Activated CD4-positive, alpha-beta T cell treated with anti-CD3 and anti-CD28 coated beads for 24 hours (primary cell): ENCODE measurements at regions not wholly inside any gene's neighbourhood (a gene's known extent, or its start where the extent isn't known, plus 50 kb on each side); places are given as distances from the start of the nearest gene placed in this dataset.
A peak's percentile ranks its signal among the peaks of the same experiment; 100 is the strongest.
"Not testable (repeated sequence)": the region's sequence is repeated elsewhere in the genome, so short reads cannot be mapped to it uniquely, and the experiment has no call there.

Experiments used
- DNase-seq, 2 donors: peaks; one replicate each; pipeline ENCODE4 v3.0.0-alpha.2; 2020; ENCODE audit warnings: low read depth in 2 of 2

DNA sequence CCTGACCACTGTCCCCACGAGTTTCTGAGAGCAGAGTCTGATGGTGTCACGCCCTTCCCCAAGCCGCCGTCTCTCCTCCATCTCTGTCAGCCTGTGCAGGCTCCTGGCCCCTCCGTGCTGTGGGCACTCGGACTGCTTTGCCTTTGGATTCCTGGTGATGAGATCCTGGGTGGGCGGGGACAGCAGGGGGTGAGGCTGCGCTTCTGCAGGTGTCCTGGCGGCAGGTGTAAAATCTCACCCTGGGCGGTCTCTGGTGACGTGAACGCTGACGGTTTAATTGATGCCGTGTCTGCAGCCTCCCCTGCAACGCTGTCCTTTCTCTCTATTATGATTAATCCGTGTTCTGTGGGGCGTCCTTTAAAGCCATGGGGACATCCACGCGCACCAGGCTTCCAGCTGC lies 148.0 kb downstream of the LAT start:
- not testable (repeated sequence) for DNase-seq

GRCh38 chr16:29132444-29132843 lies 147.6 kb downstream of the LAT start:
- not testable (repeated sequence) for DNase-seq

DNA sequence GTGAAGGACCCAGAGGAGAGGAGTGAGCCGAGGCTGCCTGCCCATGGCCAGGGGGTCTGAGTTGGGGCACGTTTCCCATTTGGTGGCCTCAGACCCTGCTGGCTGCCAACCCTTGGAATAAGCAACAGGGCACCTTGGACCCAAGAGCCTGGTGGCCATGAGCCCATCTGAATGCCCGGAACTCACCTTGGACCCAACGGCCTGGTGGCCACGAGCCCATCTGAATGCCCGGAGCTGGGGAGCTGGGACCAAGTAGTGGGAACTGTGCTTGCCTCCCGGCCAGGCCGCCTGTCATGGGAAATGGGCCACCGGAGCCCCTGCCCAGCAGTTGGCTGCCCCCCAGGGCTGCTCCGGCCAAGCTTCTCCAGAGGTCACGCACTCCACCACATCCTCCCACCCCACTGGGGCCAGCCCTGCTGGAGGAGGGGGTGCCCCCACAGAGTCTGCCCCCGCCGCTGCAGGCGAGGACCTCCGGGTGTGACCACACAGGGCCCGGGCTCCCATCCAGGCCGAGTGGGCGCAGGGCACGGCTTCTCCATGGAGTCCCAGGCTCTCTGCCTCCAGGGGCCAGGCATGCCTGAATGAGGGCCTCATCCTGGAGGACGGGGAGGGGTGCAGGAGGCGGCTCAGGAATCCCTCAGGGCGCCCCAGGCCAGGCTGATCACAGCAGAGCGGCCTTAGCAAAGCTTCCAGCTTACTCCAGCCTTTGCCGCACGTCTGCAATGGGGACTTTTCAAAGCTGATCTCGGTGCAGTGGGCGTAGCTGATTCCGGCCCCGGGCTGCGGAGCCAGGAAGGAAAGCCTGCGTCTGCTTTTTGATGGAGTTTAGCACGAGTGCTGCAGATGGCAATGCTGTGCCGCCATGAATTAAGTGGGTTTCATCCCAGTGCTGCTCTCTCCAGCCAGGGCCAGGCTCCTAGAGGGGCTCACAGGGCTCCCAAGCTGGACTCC lies 146.3 kb downstream of the LAT start:
- DNase-seq: not testable (repeated sequence)

DNA sequence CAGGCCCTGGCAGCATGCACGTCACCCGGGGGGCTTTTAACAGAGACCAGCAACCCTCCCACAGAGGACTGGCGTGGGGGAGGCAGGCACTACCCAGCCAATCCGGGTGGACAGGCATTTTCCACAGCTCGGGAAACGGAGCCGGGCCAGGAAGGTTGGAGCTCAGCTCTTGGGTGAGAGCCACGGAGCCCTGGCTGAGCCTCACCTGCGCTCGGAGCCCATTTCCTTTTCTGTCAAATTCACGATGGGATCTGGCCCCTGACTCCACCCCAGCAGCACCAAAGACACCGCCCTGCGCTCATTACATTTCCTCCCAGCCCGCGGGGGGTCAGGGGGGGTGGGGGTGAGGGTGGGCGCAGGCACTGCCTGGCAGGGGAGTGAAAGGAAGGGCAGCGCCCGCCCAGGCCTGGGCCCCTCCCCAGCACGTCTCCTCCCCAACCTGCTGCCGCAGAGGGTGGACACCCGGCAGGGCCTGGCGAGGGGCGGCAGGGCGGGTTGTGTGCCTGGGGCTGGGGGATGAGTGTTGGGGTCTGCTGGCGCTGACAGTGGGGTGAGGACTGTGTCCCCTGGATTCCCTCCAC lies 145.4 kb downstream of the LAT start:
- not testable (repeated sequence) for DNase-seq

- not testable (repeated sequence) for DNase-seq
Observed at GRCh38 chr16:29129458-29130038, 144.7 kb downstream of the LAT start.

DNA sequence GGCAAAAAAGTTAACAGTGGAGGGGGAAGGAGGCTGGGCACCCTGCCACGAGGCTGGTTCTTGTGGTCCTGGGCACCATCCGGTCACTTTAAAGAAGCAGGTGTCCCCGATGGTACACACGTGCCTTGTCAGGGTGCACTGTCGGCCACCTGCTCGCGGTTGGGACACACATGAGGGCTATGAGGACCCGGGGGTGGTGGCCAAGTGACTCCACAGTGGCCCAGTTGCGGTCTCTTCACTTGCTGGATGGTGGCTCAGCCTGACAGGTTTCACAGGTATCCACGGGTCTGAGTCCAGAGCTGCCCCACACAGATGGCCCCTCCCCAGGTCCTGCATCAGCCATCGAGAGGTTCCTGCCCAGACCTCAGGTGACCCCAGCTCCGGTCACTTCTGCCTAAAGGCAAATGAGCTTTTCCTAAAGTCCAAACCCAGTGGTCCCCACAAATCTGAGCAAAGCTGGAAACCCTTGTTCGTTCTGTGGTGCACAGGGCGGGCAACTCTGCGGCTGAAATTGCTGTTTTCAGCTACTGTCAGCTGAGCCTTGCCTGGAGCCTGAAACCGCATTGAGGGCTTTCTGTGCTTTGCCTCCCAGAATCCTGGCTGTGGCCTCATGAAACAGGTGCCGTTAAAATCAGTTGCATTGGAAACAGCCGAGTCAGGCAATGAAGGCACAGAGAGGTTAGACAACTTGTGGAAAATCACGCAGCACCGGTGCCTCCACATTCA lies 144.0 kb downstream of the LAT start:
- not testable (repeated sequence) for DNase-seq

DNA sequence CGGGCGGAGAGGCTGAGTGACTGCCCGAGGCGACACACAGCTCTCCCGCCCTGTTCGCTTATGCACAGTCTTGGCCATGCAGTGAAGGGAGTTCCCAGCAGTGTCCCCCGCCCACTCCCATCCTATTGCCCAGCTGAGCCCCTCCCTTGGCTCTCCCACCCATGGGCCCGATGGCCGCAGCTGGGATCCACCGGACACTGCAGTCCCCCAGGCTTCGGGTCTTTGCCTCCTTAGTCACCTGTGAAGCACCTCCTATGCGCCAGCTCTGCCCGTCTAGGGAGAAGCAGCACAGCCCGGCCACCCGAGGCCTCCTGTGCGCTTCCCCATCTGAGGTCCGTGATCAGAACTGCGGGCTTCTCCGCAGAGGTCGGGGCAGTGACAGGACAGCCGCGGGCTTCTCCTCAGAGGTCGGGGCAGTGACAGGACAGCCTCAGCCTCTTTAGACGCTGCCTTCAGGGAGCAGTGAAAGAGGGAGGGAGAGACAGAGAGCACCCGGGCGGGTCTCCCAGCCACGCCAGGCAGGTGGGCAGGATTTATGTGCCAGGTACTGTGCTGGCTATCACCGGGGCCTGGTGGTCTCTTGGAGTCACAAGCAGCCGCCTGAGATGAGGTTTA lies 143.1 kb downstream of the LAT start:
- DNase-seq: not testable (repeated sequence)

DNA sequence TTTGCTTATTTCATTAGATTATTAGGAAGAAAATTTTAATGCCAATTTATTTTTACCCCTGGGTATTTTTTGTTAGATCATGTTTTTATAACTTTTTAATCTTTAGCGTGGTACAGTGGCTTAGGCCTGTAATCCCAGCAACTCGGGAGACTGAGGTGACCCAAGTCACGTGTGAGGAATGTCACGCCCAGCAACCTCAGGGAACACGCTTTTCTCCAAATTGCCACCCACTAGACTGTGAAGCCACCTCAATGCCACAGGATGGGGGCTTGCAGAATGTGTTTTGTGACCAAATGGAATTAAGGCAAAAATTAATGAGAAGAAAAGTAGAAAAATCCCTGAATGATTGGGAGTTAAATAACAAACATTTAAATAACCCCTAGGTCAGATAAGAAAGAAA lies 141.8 kb downstream of the LAT start:
- no peak for DNase-seq

- no peak for DNase-seq
Observed at GRCh38 chr16:29126057-29126494, 141.2 kb downstream of the LAT start.

GRCh38 chr16:29124828-29125227 lies 140.0 kb downstream of the LAT start:
- DNase-seq: no peak

DNA sequence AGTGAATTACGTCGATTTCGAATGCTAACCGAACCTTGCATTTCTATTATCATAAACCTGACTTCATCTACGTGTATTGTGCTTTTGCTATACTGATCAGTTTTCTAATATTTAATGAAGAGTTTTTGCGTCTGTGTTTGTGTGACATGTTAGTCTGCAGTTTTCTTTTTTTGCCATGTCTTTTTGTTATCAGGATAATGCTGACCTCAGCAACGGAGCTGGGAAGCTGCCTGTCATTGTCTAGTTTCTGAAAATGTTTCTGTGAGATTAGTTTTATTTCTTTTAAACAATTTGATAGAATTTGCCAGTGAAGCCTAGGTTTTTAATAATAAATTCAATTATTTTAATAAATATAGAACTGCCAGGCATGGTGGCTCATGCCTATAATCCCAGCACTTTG lies 139.3 kb downstream of the LAT start:
- not testable (repeated sequence) for DNase-seq

GRCh38 chr16:29120680-29121079 lies 135.8 kb downstream of the LAT start:
- not testable (repeated sequence) for DNase-seq

GRCh38 chr16:29118301-29118957 lies 133.6 kb downstream of the LAT start:
- DNase-seq: not testable (repeated sequence)

DNA sequence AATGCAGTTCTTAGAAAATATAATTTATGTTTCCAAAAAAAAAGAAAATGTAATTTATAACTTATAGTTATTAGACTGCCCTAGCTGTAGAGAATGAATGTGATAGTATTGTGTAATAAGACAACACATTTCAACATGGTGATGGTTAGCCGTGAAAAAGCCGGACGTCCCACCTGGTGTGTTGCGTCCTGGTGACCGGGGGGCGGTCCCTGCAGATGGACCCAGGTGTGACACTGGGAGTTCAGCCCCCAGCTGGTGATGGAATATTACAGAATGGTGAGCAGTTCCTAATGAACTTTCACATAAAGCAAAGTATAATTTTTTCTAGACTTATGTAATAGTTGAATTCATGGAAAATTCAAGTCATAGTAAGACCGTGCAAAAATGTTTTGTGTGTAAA lies 132.8 kb downstream of the LAT start:
- no peak for DNase-seq

DNA sequence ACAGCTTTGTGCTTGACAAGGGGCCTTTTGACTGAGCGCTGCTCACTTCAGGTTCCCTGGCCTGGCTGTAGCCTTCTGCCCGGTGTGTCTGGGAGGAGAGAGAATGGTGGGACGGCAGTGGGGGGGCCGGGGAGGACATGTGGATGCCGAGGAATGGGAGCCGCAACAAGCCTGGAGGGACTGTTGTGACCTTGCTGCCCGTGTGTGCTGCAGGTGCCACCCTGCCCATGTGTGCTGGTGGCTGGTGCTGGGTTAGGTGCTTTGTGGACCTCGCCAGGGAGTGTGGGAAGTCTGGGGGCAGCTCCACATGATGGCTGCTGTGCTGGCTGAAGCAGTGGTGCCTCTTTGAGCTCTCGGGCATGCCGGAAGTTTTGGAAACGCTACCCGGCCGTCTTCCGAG lies 132.1 kb downstream of the LAT start:
- no peak for DNase-seq

- not testable (repeated sequence) for DNase-seq
Observed at GRCh38 chr16:29116207-29116606, 131.4 kb downstream of the LAT start.

DNA sequence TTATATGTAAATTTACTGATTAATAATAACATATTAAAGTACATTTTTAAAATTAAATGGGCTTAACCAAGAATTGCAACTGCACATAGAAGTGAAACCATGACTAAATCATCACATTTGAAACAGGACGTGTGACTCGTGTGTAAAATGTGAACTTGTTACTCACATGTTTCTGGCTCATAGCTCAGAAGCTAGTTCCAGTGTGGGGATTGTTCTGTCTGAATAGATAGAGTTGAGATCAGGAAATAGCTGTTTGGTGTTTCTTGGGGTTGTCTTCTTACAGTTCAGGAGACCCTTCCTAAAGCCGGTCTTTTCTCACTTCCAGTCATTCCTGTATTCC lies 130.9 kb downstream of the LAT start:
- DNase-seq: peak in 1 of 2 donors; percentile 14

DNA sequence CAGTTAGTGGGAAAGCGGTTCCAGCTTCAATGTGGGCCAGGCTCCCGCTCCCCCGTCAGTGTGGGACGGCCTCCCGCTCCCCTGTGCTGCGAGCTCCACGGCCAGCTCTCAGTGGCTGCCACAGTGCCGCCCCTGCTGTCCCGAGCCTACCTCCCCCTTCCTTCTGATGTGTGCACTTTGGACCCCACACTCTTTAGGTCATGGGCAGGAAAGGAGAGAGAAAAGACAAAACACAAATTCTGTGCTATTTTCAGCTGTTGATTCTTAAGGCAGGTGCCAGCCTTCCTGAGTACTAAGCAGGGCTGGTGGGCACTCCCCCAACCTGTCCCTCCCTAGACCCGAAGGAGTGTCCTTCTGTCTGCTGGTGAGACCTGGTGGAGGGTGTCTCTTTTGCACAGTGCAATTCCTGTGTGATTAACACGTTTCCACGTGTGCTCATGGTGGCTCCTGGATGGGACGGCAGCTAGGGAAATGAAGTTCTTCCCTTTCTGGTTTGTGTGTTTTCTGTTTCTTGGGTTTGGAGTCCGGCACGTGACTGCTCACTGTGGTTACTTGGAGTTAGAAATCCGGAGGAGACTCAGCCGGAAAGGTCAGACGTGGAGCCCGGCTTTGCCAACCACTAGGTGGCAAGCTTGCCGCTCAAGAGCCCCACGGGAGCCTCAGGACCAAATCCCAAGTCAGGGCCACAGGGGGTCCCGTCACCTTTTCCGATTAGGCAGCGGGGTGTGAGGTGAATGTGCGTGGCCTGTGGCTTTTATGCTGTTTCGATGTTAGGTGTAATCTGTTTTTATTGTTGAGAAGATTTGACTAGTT lies 130.3 kb downstream of the LAT start:
- DNase-seq: not testable (repeated sequence)

- DNase-seq: no peak
Observed at GRCh38 chr16:29114574-29114973, 129.7 kb downstream of the LAT start.

DNA sequence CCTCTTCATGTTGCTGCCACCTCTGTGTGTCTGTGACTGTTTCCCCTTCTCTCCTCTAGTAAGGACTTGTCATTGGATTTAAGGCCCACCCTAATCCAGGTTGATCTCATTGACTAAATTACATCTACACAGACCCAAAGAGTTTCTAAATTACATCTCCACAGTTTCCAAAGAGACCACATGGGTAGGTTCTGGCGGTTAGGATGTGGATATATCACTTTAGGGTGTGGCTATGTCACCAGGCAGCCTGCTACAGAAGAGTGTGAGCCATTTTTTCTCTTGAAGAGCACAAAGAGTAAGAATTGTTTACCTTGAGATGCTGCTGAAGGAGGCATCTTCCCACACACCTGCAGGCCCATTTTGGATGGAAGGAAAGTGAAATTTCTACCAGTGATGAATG lies 128.6 kb downstream of the LAT start:
- not testable (repeated sequence) for DNase-seq
